Adipocyte (in vitro differentiated cells): ENCODE measurements at regions not wholly inside any gene's neighbourhood (a gene's known extent, or its start where the extent isn't known, plus 50 kb on each side); places are given as distances from the start of the nearest gene placed in this dataset.

Experiments
- DNase-seq: peaks from one replicate; pipeline ENCODE4 v3.0.0-alpha.2; 2015; ENCODE audit warnings: low read depth
- H3K27me3 ChIP-seq: replicated peaks from 2 replicates; pipeline ENCODE4 v1.7.0; 2013; ENCODE audit warnings: mild to moderate bottlenecking, low read length, moderate library complexity; ENCODE audit not compliant: control insufficient read depth, insufficient read depth
- H3K36me3 ChIP-seq: 2 replicates; pipeline ENCODE4 v1.7.0; 2013; ENCODE audit warnings: low read length, mild to moderate bottlenecking, moderate library complexity; ENCODE audit not compliant: control insufficient read depth, insufficient read depth, severe bottlenecking
- H3K4me1 ChIP-seq: 2 replicates; pipeline ENCODE4 v1.7.0; 2013; ENCODE audit warnings: mild to moderate bottlenecking, low read length, moderate library complexity; ENCODE audit not compliant: control insufficient read depth, insufficient read depth
- H3K4me3 ChIP-seq: 2 replicates; pipeline ENCODE4 v1.7.0; 2013; ENCODE audit warnings: mild to moderate bottlenecking, low read length, moderate library complexity
- H3K9ac ChIP-seq: 2 replicates; pipeline ENCODE4 v1.7.0; 2013; ENCODE audit warnings: mild to moderate bottlenecking, low read length, moderate library complexity
- H3K9me3 ChIP-seq: 2 replicates; pipeline ENCODE4 v1.7.0; 2013; ENCODE audit warnings: mild to moderate bottlenecking, low read length, moderate library complexity; ENCODE audit not compliant: control insufficient read depth

DNA sequence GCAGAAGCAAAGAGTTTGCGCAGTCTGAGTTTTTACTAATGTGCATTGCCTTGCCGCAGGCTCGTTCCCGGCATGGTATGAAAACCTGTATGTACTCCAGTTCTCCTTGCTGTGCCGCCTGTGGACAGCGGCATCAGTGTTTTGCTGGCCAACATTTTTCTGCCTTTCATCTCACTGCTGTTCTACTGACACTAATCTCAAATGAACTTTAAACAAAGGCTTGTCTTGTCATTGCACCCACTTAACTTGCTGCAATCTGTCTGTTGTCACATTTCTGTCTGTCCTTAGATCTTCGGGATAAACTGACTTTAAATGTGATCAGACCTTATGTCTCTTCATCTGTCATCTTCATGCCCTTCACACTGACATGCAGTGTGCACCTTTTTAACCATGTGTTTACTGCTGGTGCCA is 71.7 kb upstream of the ZNRF2 start:
- no peak overlapping the region for H3K4me3 ChIP-seq

GRCh38 chr7:30213637-30214036 is 70.8 kb upstream of the ZNRF2 start:
- Histone ChIP-seq H3K4me3 (no peak overlapping the region), H3K9me3 (no peaks in the 10 kb centered on the region), H3K27me3 (no peaks in the 10 kb centered on the region), H3K4me1 (no peaks in the 10 kb centered on the region), H3K36me3 (no peaks in the 10 kb centered on the region), H3K9ac (no peak overlapping the region)
- no peak for DNase-seq

More for the DNA sequence above, 71.7 kb upstream of the ZNRF2 start:
- H3K9ac ChIP-seq, result no peak overlapping the region
- no peaks in the 10 kb centered on the region for H3K27me3 ChIP-seq
- no peaks in the 10 kb centered on the region for H3K36me3 ChIP-seq
- no peaks in the 10 kb centered on the region for H3K9me3 ChIP-seq
- no peaks in the 10 kb centered on the region for H3K4me1 ChIP-seq
- no peak for DNase-seq

DNA sequence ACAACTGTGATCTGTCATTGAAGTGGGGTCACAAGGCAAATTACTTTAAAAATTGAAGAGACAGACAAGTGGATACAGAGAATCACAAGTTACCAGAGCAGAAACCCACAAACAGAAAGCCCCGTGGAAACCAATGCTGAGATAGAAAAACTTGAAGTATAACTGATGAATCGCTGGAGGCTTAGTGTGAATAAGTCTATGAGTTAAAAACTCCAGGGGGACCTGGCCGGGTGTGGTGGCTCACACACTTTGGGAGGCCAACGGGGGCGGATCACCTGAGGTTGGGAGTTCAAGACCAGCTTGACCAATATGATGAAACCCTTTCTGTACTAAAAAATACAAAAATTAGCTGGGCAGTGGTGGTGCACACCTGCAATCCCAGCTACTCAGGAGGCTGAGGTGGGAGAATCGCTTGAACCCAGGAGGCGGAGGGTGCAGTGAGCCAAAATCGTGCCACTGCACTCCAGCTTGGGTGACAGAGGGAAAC is 69.7 kb upstream of the ZNRF2 start:
- no peak overlapping the region for H3K9ac ChIP-seq
- no peak for DNase-seq
- H3K4me1 ChIP-seq, result no peaks in the 10 kb centered on the region
- H3K36me3 ChIP-seq, result no peaks in the 10 kb centered on the region
- peaks cover 8% of the 10 kb centered on the region for H3K9me3 ChIP-seq
- no peak overlapping the region for H3K4me3 ChIP-seq
- H3K27me3 ChIP-seq, result no peaks in the 10 kb centered on the region

DNA sequence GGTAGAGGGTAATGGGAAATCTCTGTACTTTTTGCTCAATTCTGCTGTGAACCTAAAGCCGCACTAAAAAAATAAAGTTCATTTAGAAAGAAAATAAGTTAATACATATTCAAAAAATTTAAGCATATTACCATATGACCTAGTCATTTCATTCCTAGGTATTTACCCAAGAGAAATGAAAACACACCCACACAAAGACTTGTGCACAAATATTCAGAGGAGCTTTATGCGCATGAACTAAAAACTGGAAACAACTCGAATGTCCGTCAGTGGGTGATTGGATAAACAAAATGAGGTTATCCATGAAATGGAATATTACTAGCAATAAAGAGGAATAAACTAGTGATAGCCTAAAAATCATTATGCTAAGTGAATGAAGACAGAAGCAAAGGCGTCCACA is 62.6 kb upstream of the ZNRF2 start:
- no peaks in the 10 kb centered on the region for H3K27me3 ChIP-seq
- H3K4me3 ChIP-seq, result no peak overlapping the region
- DNase-seq, result no peak
- H3K9me3 ChIP-seq, result peaks cover 11% of the 10 kb centered on the region
- H3K36me3 ChIP-seq, result no peaks in the 10 kb centered on the region
- no peak overlapping the region for H3K9ac ChIP-seq
- H3K4me1 ChIP-seq, result no peaks in the 10 kb centered on the region

DNA sequence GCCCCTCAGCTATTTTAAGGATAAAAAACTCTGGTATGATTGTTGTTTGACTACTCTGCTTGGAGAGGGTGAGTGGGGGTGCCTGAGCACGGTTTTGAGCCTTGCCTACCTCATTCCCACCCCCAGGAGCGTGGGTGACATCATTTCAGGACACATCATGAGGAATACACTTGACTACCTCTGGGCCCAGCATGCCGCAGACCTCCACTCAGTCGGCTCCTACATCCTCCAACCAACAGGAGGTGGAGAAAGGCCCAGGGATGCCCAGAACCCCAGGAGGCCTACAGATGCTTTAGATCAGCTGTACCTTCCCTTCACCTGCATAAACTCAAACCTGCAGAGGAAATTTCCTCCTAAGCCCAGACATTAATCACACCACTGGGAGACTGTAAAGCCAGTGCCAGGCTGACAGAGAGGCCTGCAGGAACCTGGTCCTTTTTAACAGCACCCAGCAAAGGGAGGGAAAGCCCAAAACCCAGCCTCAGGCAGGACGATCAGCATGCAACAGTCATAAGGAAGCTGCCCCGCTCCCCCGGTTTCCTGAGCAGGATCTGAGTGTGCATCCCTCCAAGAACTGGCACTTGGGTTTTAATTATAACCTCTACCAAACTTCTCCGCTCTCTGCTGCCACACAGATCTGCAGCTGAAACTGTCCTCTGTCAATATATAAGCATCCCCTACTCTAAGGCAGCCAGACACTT is 61.7 kb upstream of the ZNRF2 start:
- Histone ChIP-seq H3K27me3 (no peaks in the 10 kb centered on the region), H3K9ac (no peak overlapping the region), H3K36me3 (no peaks in the 10 kb centered on the region), H3K4me1 (no peaks in the 10 kb centered on the region), H3K4me3 (no peak overlapping the region), H3K9me3 (peaks cover 11% of the 10 kb centered on the region)
- no peak for DNase-seq

- DNase-seq, result no peak
- H3K9me3 ChIP-seq, result peaks cover 11% of the 10 kb centered on the region
- H3K9ac ChIP-seq, result no peak overlapping the region
- H3K27me3 ChIP-seq, result no peaks in the 10 kb centered on the region
- H3K4me3 ChIP-seq, result no peak overlapping the region
- H3K4me1 ChIP-seq, result no peaks in the 10 kb centered on the region
- no peaks in the 10 kb centered on the region for H3K36me3 ChIP-seq
Observed at GRCh38 chr7:30223896-30224295, 60.5 kb upstream of the ZNRF2 start.

DNA sequence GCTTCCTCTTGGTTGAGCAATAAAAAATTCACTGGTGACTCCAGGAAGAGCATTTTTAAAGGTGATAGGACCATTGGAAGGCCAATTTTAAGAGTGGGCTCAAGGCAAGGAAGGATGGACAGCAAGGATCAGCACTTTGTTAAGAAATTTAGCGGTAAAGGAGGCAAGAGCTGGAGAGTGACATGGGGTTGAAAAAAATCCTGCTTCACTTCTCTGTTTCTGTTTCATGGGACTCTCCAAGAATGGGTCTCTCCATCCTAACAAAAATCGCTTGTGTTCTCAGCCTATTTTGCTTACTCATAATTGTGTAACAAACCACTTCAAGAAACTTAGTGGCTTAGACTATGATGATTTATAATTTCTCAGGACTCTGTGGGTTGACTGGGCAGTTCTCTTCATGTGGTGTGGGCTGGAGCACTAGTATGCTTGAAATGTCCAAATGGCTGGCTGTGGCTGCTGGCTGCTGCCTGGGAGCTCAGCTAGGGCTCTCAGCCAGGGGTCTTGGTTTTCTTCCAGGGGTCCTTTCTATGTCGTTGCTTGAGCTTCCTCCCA is 59.8 kb upstream of the ZNRF2 start:
- peaks cover 4% of the 10 kb centered on the region for H3K9me3 ChIP-seq
- H3K36me3 ChIP-seq, result no peaks in the 10 kb centered on the region
- peak; percentile 34 for DNase-seq
- H3K4me1 ChIP-seq, result no peaks in the 10 kb centered on the region
- H3K9ac ChIP-seq, result no peak overlapping the region
- H3K4me3 ChIP-seq, result no peak overlapping the region
- H3K27me3 ChIP-seq, result no peaks in the 10 kb centered on the region

DNA sequence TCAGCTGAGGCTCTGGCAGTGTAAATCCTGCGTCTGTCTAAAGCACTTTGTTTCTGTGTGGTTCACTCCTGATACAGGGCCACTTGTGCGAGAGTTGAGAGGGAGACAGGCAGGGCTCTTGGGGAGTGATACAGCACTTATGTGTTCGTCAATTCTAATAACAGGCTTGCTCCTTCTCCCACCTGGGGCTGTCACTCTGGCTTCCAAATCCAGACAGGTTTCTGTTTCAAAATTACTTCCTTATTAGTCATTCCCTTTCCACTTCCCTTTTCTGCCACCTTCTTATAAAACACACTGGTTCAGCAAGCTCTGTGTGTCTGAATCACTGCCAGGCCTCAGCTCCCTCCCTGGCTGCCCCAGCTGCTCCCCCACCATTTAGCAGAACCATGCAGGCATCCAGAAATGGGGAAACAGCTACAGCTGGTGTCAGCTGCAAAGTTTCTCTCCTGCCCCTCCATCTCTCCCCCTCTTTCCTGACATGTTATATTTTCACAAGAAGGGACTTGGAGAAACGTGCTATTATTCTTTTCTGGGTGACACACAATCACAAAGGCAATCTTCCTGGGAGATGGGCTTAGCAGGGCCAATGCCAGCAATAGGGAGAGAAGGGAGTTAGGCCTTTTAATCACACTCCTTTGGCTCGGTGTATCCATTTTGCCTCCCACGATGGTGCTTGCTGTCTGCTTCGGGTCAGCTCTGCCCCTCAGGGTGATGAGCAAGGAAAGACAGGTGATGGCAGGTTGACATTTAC is 58.4 kb upstream of the ZNRF2 start:
- no peak overlapping the region for H3K9ac ChIP-seq
- H3K36me3 ChIP-seq, result peaks cover 8% of the 10 kb centered on the region
- H3K4me3 ChIP-seq, result no peak overlapping the region
- no peaks in the 10 kb centered on the region for H3K9me3 ChIP-seq
- H3K4me1 ChIP-seq, result no peaks in the 10 kb centered on the region
- no peaks in the 10 kb centered on the region for H3K27me3 ChIP-seq
- peak; percentile 7 for DNase-seq

DNA sequence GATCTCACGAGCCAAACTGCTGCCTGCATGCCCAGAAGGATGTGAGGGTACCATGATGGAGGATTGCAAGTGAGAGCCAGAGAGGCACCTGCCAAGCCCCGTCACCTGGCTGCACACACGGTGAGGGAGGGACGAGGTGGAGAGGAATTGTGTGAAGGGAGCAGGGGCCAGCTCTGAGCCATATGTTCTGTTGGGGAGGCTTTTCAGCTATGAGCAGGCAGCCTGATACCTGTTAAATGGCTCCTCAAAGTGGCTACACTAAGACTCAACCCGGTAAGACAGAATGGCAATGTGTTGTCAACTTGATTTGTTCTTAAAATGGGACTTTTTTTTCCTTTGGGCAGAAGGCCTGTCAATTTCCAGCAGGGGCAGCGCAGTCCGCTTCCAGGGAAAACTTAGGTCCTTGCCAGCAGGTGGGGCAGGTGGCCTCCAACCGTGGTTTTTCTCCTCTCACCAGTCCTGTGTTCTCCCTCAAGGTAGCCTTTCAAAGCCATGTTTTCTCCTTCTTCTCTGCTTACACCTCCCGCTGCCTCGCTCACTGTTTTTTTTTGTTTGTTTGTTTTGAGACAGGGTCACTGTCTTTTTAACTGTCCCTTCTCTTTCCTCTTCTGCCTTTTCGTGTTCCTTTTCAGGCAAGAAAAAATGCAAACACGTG is 57.7 kb upstream of the ZNRF2 start:
- Histone ChIP-seq H3K4me3 (no peak overlapping the region), H3K9me3 (no peaks in the 10 kb centered on the region), H3K9ac (no peak overlapping the region), H3K27me3 (no peaks in the 10 kb centered on the region), H3K36me3 (peaks cover 8% of the 10 kb centered on the region), H3K4me1 (no peaks in the 10 kb centered on the region)
- no peak for DNase-seq

- H3K9ac ChIP-seq, result no peak overlapping the region
- peaks cover 8% of the 10 kb centered on the region for H3K36me3 ChIP-seq
- H3K9me3 ChIP-seq, result no peaks in the 10 kb centered on the region
- no peaks in the 10 kb centered on the region for H3K27me3 ChIP-seq
- H3K4me1 ChIP-seq, result no peaks in the 10 kb centered on the region
- no peak for DNase-seq
- no peak overlapping the region for H3K4me3 ChIP-seq
Observed at GRCh38 chr7:30231271-30231670, 53.1 kb upstream of the ZNRF2 start.

DNA sequence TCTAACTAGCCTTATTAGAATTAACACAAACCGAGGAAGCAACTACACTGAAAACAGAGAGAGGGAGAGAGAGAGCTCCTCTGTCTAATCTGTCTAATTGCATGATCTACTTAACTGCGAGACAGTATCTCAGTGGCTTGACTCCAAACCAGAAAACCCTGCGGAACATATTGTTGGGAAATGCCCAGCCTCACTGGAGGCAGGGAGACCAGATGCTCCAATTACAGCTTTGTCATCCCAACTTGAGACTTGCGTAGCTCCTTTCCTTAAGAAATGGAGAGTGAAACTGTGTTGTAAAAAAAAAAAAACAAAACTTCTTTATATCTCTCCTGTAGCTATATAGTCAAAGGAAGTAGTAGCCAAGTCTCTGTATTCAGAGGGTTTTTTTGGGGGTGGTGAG is 52.0 kb upstream of the ZNRF2 start:
- Histone ChIP-seq H3K4me3 (no peak overlapping the region), H3K27me3 (no peaks in the 10 kb centered on the region), H3K9ac (no peak overlapping the region), H3K9me3 (no peaks in the 10 kb centered on the region), H3K36me3 (peaks cover 11% of the 10 kb centered on the region), H3K4me1 (no peaks in the 10 kb centered on the region)
- DNase-seq, result no peak
